ENCODE measurements at regions not wholly inside any gene's neighbourhood (a gene's known extent, or its start where the extent isn't known, plus 50 kb on each side); places are given as distances from the start of the nearest gene placed in this dataset.

- DNase-seq (ENCODE audit: low spot score) = no peak
- no peak for ATAC-seq
- intact Hi-C loops (cut with DNase I) = no loop called here
Measured at GRCh38 chr10:130774871-130775270, 536.6 kb downstream of the TCERG1L start.

GRCh38 chr10:130775311-130775710 is 536.2 kb downstream of the TCERG1L start:
- ATAC-seq (no peak), DNase-seq (ENCODE audit: low spot score) (no peak)
- intact Hi-C loops (cut with DNase I) = no loop called here

DNA sequence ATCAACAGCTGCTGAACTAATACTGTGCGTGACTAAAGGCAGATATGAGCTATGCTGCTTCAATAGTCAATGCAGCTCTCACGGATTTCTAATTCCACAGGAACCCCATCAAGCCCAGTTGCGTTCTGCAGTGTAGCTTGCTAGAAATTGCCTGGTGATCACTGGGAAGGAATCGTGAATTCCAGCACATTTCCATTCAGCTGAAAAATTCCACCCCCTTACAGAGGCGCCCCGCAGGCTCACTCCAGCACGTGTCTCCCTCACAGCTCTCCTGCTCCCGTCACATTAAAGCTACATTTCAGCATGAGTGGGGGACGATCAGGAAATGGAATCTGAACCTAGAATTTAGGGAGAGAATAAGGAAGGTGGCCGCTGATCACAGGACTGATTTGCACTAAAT is 534.8 kb downstream of the TCERG1L start:
- intact Hi-C loops (cut with DNase I) = no loop called here
- ATAC-seq = no peak
- no peak for DNase-seq (ENCODE audit: low spot score)

- no peak for ATAC-seq
- no peak for DNase-seq (ENCODE audit: low spot score)
- intact Hi-C loops (cut with DNase I) = no loop called here
Measured at GRCh38 chr10:130777507-130778165, 533.9 kb downstream of the TCERG1L start.

DNA sequence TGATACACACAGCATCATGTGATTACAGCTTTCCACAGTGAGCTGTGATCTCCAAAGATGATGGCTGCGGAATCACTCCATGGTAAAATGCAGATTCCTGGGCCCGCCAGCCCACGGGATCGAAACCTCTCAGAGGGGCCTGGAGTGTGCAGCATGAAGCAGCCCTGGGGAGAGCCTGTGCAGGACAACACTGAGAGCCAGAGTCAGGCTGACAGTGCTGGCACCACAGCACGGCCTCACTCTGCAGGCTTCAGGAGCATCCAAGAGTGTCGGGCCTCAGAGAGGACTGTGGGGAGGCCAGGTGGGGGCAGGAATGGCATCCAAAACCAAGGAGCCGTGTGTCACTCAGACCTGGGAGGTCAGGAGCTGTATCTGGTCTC is 533.4 kb downstream of the TCERG1L start:
- intact Hi-C loops (cut with DNase I) = no loop called here
- DNase-seq (ENCODE audit: low spot score) = no peak
- ATAC-seq = no peak

DNA sequence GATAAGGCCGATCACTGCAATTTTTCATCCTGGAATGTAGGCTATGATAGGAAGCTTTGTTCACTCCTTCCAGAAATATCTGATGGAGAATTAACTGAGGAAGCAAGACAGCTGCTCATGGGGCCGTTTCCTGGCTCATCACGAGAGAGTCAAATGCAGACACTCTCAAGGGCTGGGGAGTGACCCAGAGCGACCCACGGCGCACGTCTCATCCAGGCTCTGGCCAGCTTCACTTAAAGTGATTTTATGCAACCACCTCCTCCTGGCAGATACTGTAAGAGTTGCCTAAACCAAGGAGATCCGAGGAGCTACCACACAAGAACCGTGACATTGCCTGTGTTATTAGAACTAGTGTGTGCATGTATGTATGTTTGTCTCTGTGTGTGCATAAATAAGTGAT is 530.8 kb downstream of the TCERG1L start:
- DNase-seq (ENCODE audit: low spot score) (no peak), ATAC-seq (no peak)
- intact Hi-C loops (cut with DNase I) = no loop called here

DNA sequence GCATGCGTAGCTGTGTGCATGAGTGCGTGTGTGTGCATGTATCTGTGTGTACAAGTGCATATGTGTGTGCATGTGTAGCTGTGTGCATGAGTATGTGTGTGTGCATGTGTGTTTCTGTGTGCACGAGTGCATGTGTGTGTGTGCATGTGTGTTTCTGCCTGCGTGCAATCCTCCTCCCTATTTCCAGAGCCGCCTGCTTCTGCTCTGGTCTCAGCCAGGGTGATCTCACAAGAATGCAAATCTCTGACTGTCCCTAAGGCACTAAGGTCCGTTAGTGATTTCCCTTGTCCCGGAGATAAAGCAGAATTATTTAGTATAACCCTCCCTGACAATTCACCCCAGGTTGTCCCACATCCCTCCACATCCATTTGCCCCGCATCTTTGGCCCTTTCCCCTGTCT is 530.3 kb downstream of the TCERG1L start:
- intact Hi-C loops (cut with DNase I) = no loop called here
- no peak for DNase-seq (ENCODE audit: low spot score)
- ATAC-seq = no peak

DNA sequence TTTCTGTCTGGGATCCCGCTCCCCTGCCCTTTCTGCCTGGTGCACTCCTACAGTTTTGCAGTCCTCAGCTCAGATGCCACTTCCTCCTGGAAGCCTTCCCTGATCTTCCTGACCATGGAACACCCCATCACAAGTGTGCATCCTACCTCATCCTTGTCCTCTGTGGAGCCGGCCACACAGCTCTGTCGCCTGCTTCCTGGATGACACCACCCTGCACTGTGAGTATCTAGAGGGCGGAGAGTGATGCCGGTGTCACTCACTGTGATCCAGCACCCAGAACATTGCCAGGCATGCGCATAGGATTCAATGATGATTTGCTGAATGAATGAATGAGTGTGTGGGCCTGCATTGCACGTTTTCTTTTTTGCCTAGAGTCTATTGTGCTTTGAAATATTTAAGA is 529.9 kb downstream of the TCERG1L start:
- intact Hi-C loops (cut with DNase I) = no loop called here
- ATAC-seq (no peak), DNase-seq (ENCODE audit: low spot score) (no peak)

- ATAC-seq (no peak), DNase-seq (ENCODE audit: low spot score) (no peak)
- intact Hi-C loops (cut with DNase I) = no loop called here
Measured at GRCh38 chr10:130782467-130782866, 529.1 kb downstream of the TCERG1L start.

GRCh38 chr10:130784326-130784725 is 527.2 kb downstream of the TCERG1L start:
- DNase-seq (ENCODE audit: low spot score) (no peak), ATAC-seq (no peak)
- intact Hi-C loops (cut with DNase I) = no loop called here

DNA sequence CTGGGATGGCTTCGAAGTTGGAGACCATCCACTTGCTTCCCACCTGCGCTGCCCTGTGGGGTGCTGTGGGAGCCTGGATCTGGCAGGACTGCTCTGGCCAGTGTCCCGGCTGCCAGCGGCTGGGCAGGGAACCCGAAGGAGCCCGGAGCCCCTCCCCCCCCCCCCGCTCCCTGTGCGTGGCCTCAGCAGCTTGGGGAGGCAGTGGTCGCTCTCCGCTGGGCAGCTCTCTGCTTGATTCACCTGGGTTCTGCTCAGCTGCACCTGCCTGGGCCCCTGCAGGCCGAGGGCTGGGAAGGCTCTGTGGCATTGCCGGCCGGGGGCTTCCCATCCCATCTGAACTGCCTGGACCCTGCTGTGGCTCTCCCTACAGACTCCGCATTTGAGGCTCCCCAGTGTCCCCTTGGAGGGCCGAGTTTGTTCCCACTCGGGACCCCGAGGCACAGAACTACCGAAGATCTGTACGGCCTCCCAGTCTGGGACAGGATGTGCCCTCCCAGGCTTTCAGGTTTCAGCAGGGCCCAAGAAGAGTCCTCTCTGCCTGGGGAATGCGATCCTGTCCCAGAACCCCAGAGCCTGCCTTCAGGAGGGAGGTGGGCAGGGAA is 525.1 kb downstream of the TCERG1L start:
- intact Hi-C loops (cut with DNase I) = no loop called here
- no peak for ATAC-seq
- no peak for DNase-seq (ENCODE audit: low spot score)

- no peak for ATAC-seq
- intact Hi-C loops (cut with DNase I) = no loop called here
- no peak for DNase-seq (ENCODE audit: low spot score)
Measured at GRCh38 chr10:130787243-130787642, 524.3 kb downstream of the TCERG1L start.

GRCh38 chr10:130787821-130788220 is 523.7 kb downstream of the TCERG1L start:
- intact Hi-C loops (cut with DNase I) = no loop called here
- no peak for ATAC-seq
- DNase-seq (ENCODE audit: low spot score) = no peak

- intact Hi-C loops (cut with DNase I) = no loop called here
Measured at GRCh38 chr10:130790339-130790738, 521.2 kb downstream of the TCERG1L start.

DNA sequence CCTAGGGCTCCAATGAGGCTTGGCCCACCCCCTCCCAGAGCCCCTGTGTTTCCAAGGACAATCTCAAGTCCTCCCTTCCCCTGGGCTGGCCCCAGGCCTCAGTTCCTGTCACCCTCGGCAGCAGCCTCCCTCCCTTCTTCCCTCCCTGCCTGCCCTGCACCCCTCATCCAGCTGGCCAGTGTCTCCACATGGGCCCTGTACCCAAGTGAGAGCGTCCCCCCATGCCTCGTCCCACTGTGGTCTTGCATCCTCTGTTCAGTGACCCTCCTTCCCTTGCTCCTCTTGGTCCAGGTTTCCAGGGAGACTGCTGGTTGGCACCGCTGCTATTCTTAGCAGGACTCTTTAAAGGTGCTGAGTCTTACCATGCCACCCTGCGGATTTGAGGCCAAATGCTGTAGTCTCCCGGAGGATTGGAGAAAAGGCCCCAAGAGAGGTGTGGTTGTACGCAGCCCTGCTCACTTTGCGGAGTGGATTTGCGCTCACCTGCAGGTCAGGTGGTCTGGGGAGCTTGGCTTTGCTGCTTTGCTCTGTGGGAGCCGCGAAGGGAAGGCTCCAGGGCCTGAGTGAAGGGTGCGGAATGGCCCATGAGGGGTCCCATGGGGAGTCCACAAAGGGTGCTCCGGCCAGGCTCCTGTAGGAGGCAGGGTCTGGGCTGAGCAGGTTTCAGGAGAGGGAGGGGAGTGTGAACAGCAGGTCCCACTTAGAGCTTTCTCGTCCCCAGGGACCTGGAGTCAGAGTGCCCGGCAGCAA is 519.2 kb downstream of the TCERG1L start:
- intact Hi-C loops (cut with DNase I) = no loop called here
- no peak for DNase-seq (ENCODE audit: low spot score)
- no peak for ATAC-seq

More at GRCh38 chr10:130790339-130790738, 521.2 kb downstream of the TCERG1L start:
- no peak for DNase-seq (ENCODE audit: low spot score)
- ATAC-seq = peak; percentile 60

- no peak for ATAC-seq
- DNase-seq (ENCODE audit: low spot score) = no peak
- intact Hi-C loops (cut with DNase I) = no loop called here
Measured at GRCh38 chr10:130795819-130796218, 515.7 kb downstream of the TCERG1L start.

DNA sequence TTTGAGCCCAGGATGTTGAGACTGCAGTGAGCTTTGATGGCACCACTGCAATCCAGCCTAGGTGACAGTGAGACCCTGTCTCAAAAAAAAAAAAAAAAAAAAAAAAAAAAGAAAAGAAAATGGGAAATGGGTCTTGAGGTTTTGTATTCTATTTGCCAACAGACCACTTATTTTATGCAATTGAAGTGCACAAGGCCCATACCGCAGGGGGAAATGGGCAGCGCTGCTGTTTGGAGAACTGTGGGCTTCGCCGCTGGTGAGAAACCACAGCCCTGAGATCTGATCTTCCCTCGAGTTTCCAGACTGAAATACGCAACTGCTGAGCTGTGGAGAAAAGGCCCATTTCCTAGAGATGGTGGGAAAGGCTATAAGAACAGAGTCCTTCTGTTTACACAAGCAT is 512.0 kb downstream of the TCERG1L start:
- DNase-seq (ENCODE audit: low spot score) = no peak
- intact Hi-C loops (cut with DNase I) = no loop called here

DNA sequence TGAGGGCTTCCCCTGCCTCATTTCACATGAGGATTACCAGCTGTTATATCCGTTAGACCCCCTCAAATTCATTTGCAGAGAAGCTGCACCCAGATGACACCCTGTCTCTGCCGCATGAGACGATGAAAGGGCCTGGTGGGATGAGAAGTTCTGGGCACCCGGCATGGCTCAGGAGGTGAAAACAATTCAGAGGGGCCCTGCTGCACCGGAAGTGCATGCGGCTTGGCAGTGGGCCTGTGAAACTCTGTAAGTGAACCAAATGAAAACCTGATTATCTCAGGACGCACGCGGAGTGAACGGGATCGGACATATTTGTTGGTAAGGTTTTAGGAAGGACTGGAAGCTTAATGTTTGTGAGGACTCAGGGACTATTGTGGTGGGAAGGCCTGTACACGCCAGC is 511.2 kb downstream of the TCERG1L start:
- intact Hi-C loops (cut with DNase I) = no loop called here
- DNase-seq (ENCODE audit: low spot score) = no peak
- no peak for ATAC-seq

More for the DNA sequence above, 512.0 kb downstream of the TCERG1L start:
- no peak for ATAC-seq

DNA sequence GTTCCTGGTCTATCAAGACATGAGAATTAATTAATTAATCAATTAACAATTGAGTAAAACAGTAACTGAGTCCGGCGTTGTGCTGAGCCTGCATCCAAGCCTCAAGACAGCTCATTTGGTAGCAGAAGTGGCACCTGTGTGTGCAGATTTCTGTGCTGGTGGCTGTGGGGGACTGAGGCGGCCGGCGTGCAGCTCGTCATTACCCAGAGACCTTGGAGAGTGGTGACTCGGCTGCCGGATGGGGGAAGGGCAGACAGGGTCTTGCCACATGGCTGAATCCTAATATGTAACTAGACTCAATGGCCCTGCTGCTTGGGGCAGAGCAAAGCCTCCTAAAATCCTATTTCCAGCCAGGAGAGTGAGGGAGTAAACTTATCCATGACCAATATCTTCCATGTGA is 510.2 kb downstream of the TCERG1L start:
- intact Hi-C loops (cut with DNase I) = no loop called here
- ATAC-seq = no peak
- no peak for DNase-seq (ENCODE audit: low spot score)

- no peak for ATAC-seq
- intact Hi-C loops (cut with DNase I) = no loop called here
- DNase-seq (ENCODE audit: low spot score) = no peak
Measured at GRCh38 chr10:130801784-130802183, 509.7 kb downstream of the TCERG1L start.
